ENCODE measurements at regions not wholly inside any gene's neighbourhood (a gene's known extent, or its start where the extent isn't known, plus 50 kb on each side); places are given as distances from the start of the nearest gene placed in this dataset.

DNA sequence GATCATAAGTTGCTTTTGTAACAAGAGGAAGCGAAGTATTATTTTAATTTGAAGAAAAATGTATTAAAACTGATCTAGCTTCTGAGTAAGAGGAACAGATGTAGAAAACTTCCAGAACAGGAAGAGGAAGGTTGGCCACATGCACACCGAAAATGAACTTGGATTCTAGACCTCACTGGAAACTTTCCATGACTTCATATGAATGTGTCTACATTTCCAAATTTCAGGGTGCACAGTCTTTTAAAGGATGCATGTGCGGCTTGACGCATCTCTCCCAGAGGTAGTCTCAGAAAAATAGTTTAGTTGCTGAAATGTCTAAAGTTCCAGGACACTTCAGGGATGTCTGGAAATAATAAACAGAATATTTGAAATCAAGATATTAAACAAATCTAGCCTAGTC, 275.1 kb upstream of the MYOCD start:
- TF ChIP-seq, protein P1, sequence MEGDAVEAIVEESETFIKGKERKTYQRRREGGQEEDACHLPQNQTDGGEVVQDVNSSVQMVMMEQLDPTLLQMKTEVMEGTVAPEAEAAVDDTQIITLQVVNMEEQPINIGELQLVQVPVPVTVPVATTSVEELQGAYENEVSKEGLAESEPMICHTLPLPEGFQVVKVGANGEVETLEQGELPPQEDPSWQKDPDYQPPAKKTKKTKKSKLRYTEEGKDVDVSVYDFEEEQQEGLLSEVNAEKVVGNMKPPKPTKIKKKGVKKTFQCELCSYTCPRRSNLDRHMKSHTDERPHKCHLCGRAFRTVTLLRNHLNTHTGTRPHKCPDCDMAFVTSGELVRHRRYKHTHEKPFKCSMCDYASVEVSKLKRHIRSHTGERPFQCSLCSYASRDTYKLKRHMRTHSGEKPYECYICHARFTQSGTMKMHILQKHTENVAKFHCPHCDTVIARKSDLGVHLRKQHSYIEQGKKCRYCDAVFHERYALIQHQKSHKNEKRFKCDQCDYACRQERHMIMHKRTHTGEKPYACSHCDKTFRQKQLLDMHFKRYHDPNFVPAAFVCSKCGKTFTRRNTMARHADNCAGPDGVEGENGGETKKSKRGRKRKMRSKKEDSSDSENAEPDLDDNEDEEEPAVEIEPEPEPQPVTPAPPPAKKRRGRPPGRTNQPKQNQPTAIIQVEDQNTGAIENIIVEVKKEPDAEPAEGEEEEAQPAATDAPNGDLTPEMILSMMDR (IDR thresholded peaks at IDR 0.05), result no peak
- TF ChIP-seq POLR2AphosphoS5 (IDR thresholded peaks at IDR 0.05), result no peak

All from prostate gland (tissue), 2 donors.